ENCODE measurements at regions not wholly inside any gene's neighbourhood (a gene's known extent, or its start where the extent isn't known, plus 50 kb on each side); places are given as distances from the start of the nearest gene placed in this dataset.
"Not testable (repeated sequence)": the region's sequence is repeated elsewhere in the genome, so short reads cannot be mapped to it uniquely, and the experiment has no call there.

DNA sequence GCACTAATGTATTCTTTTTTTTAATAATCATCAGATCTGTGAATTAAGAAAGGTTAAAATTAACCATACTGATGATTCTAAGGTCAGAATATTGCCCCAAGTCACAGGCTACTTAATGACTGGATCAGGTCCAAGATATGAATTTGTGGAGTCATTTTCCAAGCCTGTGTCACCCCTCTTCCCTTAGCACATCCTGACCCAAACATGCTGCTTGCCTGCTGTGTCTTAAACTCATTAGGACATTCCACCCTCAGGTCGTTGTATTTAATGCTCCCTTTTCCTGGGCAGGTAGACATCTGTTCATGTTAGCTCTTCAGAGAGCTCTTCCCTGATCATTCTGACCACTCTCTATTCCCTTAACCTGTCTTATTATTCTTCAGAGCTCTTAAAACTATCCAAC lies 463.5 kb upstream of the PDE3A start:
- DNase-seq (ENCODE audit: low spot score), result no peak

GRCh38 chr12:19908830-19909229 lies 459.5 kb upstream of the PDE3A start:
- no peak for DNase-seq (ENCODE audit: low spot score)

DNA sequence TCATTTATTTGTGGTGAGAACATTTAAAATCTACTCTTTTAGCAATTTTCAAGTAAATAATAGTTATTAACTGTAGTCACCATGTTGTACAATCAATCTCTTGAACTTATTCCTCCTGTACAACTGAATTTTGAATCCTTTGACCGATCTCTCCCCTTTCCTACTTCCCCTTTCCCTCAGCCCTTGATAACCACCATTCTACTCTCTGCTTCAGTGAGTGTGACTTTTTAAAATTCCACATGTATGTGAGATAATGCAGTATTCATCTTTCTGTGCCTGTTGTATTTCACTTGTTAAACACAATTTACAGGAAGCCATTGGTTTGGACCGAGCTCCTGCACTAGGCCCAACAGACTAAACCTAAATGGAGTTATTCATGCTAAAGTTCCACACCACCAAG lies 458.9 kb upstream of the PDE3A start:
- no peak for DNase-seq (ENCODE audit: low spot score)

GRCh38 chr12:19910681-19911080 lies 457.7 kb upstream of the PDE3A start:
- DNase-seq (ENCODE audit: low spot score), result no peak

DNA sequence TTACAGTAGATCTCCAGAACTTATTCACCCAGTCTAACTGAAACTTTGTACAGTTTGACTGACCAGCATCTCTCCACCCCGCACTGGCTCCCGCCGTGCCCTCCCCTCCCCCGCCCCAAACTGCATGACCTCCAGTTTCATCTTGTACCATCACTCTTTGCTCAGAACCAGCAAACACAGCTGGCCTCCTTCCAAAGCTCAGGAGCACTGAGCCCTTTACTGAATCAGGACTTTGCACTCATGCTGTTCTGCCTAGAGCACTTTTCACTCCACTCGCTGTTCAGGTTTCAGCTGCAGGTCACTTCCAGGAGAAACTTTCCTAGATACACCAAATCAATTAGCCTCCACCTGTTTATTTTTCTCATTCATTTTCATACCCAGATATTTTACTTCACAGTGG lies 455.3 kb upstream of the PDE3A start:
- no peak for DNase-seq (ENCODE audit: low spot score)

GRCh38 chr12:19915392-19916195 lies 452.7 kb upstream of the PDE3A start:
- DNase-seq (ENCODE audit: low spot score), result peak; percentile 24

- DNase-seq (ENCODE audit: low spot score), result no peak
Measured at GRCh38 chr12:19916196-19916753, 452.1 kb upstream of the PDE3A start.

DNA sequence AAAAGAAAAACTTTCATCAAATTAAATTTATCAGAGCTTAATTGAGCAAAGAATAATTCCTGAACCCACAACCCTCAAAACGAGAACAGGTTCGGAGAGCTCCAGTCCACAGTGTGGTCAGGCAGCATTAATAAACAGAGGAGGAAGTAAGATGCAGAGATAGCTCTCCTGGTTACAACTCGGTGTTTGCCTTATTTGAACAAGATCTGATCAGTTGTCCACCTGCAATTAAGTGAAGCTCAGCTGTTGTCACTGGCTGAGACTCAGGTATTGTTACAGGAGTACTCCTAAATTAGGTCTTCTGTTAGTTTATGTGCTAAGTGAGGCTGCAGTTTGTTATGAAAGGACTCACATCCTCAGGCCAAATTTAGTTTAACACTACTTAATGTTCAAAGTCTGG lies 451.4 kb upstream of the PDE3A start:
- no peak for DNase-seq (ENCODE audit: low spot score)

DNA sequence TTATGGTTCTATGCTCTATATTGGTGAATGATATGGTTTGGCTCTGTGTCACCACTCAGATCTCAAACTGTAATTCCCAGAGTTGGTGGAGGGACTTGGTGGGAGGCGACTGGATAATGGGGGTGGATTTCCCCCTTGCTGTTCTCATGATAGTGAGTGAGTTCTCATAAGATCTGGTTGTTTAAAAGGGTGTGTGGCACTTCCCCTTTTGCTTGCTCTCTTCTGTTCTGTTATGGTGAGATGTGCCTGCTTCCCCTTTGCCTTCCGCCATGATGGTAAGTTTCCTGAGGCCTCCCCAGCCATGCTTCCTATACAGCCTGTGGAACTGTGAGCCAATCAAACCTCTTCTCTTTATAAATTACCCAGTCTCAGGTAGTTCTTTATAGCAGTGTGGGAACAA lies 446.6 kb upstream of the PDE3A start:
- not testable (repeated sequence) for DNase-seq (ENCODE audit: low spot score)

- no peak for DNase-seq (ENCODE audit: low spot score)
Measured at GRCh38 chr12:19922717-19923116, 445.6 kb upstream of the PDE3A start.

DNA sequence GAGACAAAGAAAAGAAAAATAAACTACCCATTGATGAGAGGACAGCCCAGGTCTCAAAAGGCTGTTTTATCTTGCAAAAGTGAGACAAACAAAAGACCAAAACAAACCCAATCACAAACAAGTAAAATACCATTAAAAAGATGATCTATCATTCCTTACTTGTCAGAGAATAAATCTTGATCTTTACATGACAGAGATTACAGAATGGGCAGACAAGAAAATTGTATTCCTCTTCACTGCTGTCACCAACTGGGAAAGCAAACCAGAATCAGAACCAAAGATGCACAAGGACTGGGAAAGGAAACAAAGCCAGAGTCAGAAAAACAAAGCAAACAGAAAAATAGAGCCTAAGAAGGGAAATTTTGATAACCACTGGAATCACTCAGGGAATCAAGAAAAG lies 444.0 kb upstream of the PDE3A start:
- DNase-seq (ENCODE audit: low spot score), result no peak

DNA sequence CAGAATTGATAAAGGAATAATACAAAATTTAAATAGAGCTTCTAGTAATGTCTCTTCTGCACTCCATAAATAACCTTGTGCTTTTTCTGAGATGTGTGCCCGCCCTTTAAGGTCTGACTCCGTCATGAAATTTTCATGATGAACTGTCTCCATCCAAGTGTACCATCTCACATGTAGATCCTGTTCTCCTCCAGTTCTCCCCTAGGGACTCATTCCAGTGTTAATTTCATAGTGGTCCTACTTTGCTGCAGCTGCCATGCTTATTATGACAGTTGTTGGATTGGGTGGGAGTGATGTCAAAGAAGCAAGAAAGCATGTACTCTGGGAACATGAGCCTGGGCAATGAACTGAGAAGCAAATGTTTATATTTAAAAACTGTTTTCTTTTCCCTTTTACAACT lies 442.5 kb upstream of the PDE3A start:
- no peak for DNase-seq (ENCODE audit: low spot score)

DNA sequence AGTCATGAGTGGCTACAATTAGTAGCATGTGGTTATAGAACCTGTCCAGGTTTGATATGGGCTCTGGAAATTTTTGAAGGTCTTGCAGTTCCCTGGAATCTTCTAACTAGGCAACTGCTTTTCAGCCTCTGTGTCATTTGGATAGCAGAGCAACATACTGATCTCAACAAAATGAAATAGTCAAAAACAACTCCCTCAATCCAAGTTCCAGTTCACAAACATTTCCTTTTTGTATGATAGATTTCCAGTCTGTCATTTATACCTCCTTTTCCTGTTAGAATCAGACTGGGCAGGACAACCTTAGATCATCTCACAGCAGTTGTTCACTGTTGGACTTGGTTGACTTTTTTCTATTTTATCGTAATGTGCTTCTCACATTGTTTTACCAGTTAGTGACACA lies 442.1 kb upstream of the PDE3A start:
- no peak for DNase-seq (ENCODE audit: low spot score)

- no peak for DNase-seq (ENCODE audit: low spot score)
Measured at GRCh38 chr12:19927661-19928060, 440.7 kb upstream of the PDE3A start.

- no peak for DNase-seq (ENCODE audit: low spot score)
Measured at GRCh38 chr12:19932413-19932812, 435.9 kb upstream of the PDE3A start.

GRCh38 chr12:19933924-19934323 lies 434.4 kb upstream of the PDE3A start:
- DNase-seq (ENCODE audit: low spot score), result no peak

- no peak for DNase-seq (ENCODE audit: low spot score)
Measured at GRCh38 chr12:19937161-19937560, 431.2 kb upstream of the PDE3A start.

DNA sequence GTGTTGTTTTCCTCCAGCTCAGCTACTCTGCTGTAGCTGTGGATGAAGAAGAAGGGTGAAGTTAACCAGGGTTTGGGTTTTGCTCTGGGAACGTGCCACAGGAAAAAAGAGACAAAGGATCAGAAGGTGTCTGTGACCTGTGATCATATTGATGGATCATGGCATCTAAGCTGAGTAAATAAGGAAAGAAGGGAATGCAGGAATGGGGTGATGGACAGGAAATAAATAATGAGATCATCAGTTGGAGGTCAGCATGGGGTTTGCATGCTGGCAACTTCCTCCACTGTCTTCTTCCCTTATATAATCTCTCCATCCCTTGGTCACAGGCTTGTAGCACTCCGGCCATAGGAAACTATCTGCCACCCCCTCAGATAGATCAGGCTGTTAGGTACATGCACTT lies 430.3 kb upstream of the PDE3A start:
- DNase-seq (ENCODE audit: low spot score), result no peak

DNA sequence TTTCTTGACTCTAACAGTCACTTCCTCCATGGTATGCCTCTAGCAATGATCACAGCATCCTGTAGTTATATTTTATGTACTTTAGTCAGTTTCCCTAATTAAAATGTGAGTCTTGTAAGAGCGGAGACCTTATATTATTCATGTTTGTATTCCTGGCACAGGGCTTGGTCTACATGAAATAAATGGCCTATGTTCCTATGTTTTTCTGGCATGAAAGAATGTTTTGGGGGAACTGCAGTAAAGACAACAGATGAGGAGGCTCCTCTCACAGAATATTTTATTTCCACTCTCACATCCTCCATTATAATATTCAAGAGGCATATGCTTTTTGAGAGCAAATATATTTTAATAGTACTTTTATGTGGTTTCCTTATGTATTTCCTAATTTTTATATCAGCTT lies 429.8 kb upstream of the PDE3A start:
- DNase-seq (ENCODE audit: low spot score), result no peak

DNA sequence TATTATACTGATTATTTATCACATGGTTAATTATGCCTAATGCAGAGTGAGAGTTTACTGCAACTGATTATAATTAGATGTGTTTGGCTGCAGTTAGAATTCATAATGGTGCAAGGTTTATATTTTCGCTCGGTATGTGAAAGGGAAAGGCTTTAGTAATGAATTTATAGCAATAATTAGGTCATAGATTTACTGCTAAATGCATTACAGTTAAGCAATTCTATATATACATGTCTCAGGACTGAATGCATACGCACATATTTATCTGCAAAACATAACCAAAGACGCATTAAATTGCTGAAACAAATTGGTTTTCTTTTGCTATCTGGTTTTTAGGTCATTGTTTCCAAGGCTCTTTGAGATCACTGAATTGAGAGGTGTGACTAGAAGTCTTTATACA lies 428.1 kb upstream of the PDE3A start:
- DNase-seq (ENCODE audit: low spot score), result no peak

GRCh38 chr12:19941096-19941495 lies 427.2 kb upstream of the PDE3A start:
- no peak for DNase-seq (ENCODE audit: low spot score)

DNA sequence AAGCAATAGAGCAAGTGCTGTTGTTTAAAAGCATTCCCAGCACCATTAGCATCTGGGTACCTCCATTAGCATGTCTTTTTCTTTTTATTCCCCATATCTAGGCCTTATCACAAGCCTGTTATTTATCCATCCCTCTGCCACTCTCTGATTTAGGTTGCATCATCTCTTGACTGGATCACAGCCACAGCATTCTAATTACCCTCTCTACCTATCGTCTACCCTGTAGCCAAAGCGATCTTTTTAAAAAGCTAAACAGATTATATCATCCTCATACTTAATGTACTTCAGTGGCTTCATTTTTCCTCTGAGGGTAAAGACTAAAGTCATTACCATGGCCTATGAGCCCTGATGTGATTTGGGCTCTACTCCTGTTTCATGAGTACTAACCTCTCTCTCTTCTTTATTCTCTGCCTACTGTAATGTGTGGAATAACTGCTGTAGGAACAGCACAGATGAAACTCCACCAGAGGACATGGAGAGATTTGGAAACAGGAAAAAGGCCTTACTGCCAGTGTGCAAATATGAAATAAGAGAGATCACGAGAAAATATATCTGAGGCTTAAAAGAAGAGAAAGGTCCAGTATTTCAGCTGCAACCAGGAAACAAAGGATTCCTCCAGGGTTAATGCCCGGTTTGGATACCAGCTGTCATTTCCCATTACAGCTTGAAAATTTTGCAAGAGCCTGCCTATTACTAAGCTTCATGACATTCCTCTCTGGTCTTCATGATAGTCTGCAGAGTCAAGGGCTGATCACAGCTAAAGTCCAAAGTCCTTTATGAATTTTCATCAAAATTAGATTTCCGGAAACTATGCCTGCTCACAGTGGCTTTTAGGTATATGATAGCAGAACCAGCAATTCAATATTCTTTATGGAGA lies 422.5 kb upstream of the PDE3A start:
- DNase-seq (ENCODE audit: low spot score), result no peak

GRCh38 chr12:19946550-19946949 lies 421.8 kb upstream of the PDE3A start:
- no peak for DNase-seq (ENCODE audit: low spot score)

All from HT-29 (cell line).